Breast epithelium (tissue), 4 donors: ENCODE measurements at regions not wholly inside any gene's neighbourhood (a gene's known extent, or its start where the extent isn't known, plus 50 kb on each side); places are given as distances from the start of the nearest gene placed in this dataset.
A peak's percentile ranks its signal among the peaks of the same experiment; 100 is the strongest.

Source experiments
- DNase-seq, 2 donors: peaks; one replicate each; pipeline ENCODE4 v3.0.0-alpha.2; 2019; ENCODE audit warnings: low spot score in 2 of 2
- H3K27ac ChIP-seq, 2 donors: fragments of 200-600 bp; sonication (generic) in 1 of 2; one replicate each; pipeline ENCODE4 v1.5.1; 2016 to 2019; ENCODE audit warnings: mild to moderate bottlenecking in 1 of 2
- H3K27me3 ChIP-seq, 2 donors: fragments of 200-600 bp; sonication (generic) in 1 of 2; one replicate each; pipeline versions ENCODE4 v1.5.1 to v1.6.0; 2017 to 2019; ENCODE audit warnings: control low read depth in 1 of 2, mild to moderate bottlenecking in 1 of 2
- H3K36me3 ChIP-seq: fragments of 200-600 bp; one replicate; pipeline ENCODE4 v1.5.1; 2019
- H3K4me1 ChIP-seq, 2 donors: fragments of 200-600 bp; sonication (generic); one replicate each; pipeline ENCODE4 v1.5.1; 2016 to 2019; ENCODE audit warnings: control low read depth in 1 of 2
- H3K4me3 ChIP-seq, 3 donors: fragments of 200-600 bp; sonication (generic); 1 replicate in 2 of 3; 2 replicates in 1 of 3; pipeline ENCODE4 v1.5.1; 2016 to 2019; ENCODE audit warnings: mild to moderate bottlenecking in 3 of 3, moderate library complexity in 2 of 3
- H3K9me3 ChIP-seq, 2 donors: fragments of 200-600 bp; sonication (generic) in 1 of 2; one replicate each; pipeline ENCODE4 v1.5.1; 2016 to 2019; ENCODE audit warnings: control low read depth in 1 of 2
- CTCF ChIP-seq, 3 donors: fragments of 450-650 bp; IDR thresholded peaks; one replicate each; pipeline ENCODE4 v1.5.1; 2016 to 2017; ENCODE audit warnings: antibody characterized with exemption in 3 of 3, mild to moderate bottlenecking in 3 of 3, moderate library complexity in 3 of 3
- POLR2A ChIP-seq: fragments of 450-650 bp; IDR thresholded peaks from one replicate; pipeline ENCODE4 v1.6.1; 2016; ENCODE audit warnings: antibody characterized with exemption, mild to moderate bottlenecking, moderate library complexity
- POLR2AphosphoS5 ChIP-seq, 3 donors: sonication (generic); formaldehyde crosslinking; IDR thresholded peaks; one replicate each; pipeline ENCODE4 v1.6.1; 2017; ENCODE audit warnings: antibody characterized with exemption in 3 of 3
- intact Hi-C: fragments of 100-400 bp; cut with DNase I; formaldehyde crosslinking; loops from one replicate; pipeline ENCODE4 v1.15.1; 2023; ENCODE audit warnings: low total_unique reads

GRCh38 chr2:222797261-222797660 lies 63.6 kb upstream of the ACSL3 start:
- intact Hi-C loops = no loop called here
- H3K27me3 ChIP-seq = no peaks in the 10 kb centered on the region
- H3K9me3 ChIP-seq = no peaks in the 10 kb centered on the region
- no peak overlapping the region for H3K4me3 ChIP-seq
- H3K4me1 ChIP-seq = no peaks in the 10 kb centered on the region
- no peak for DNase-seq
- H3K27ac ChIP-seq = peak overlapping the region in 1 of 2 donors; percentile 0
- no peaks in the 10 kb centered on the region for H3K36me3 ChIP-seq
- TF ChIP-seq CTCF (IDR thresholded peaks at IDR 0.05) = peak in 1 of 3 donors; percentile 32
- no peak for TF ChIP-seq POLR2A

GRCh38 chr2:222797871-222798270 lies 63.0 kb upstream of the ACSL3 start:
- Histone ChIP-seq H3K27ac (no peak overlapping the region), H3K27me3 (no peaks in the 10 kb centered on the region), H3K4me3 (no peak overlapping the region), H3K4me1 (no peaks in the 10 kb centered on the region), H3K36me3 (no peaks in the 10 kb centered on the region), H3K9me3 (no peaks in the 10 kb centered on the region)
- TF ChIP-seq CTCF (IDR thresholded peaks at IDR 0.05) = no peak
- intact Hi-C loops = no loop called here
- DNase-seq = no peak

GRCh38 chr2:222798528-222798927 lies 62.3 kb upstream of the ACSL3 start:
- Histone ChIP-seq H3K4me1 (no peaks in the 10 kb centered on the region), H3K27ac (no peak overlapping the region), H3K36me3 (no peaks in the 10 kb centered on the region), H3K27me3 (no peaks in the 10 kb centered on the region), H3K4me3 (no peak overlapping the region), H3K9me3 (no peaks in the 10 kb centered on the region)
- intact Hi-C loops = no loop called here
- DNase-seq = no peak
- no peak for TF ChIP-seq CTCF (IDR thresholded peaks at IDR 0.05)
- no peak for TF ChIP-seq POLR2A
- TF ChIP-seq POLR2AphosphoS5 (IDR thresholded peaks at IDR 0.05) = no peak

DNA sequence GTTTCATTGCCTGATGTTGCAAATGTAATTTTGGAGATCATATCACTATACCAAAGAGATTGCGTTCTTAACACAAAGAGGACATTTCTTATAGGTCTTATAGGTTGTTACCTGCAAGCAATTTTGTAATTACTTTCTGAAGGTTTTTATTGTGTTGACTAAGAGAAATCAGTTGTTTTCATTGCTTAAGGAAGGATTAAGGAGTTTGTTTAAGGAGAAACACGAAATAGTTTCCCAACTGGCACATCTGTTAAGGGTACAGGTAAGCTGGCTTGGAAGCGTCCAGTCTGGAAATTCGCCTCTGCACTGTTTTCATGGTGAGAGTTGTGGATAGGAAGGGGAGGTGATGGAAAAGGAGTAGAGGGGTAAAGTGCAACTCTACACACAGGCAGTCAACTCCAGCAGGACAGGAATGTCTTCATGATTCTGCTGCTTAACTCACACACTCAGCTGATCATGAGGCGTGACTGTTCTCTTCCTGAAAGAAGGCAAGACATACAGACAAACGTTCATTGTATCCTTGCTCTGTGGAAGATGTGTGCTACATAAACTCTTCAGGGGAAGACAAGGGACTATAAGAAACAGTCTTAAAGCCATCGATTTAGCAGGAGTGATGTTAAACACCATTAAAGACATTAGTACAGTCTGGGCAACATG lies 61.4 kb upstream of the ACSL3 start:
- Histone ChIP-seq H3K27me3 (no peaks in the 10 kb centered on the region), H3K9me3 (no peaks in the 10 kb centered on the region), H3K27ac (no peak overlapping the region), H3K4me1 (no peaks in the 10 kb centered on the region), H3K36me3 (no peaks in the 10 kb centered on the region), H3K4me3 (no peak overlapping the region)
- intact Hi-C loops = no loop called here
- no peak for TF ChIP-seq CTCF (IDR thresholded peaks at IDR 0.05)
- no peak for TF ChIP-seq POLR2AphosphoS5 (IDR thresholded peaks at IDR 0.05)
- no peak for TF ChIP-seq POLR2A
- DNase-seq = no peak

DNA sequence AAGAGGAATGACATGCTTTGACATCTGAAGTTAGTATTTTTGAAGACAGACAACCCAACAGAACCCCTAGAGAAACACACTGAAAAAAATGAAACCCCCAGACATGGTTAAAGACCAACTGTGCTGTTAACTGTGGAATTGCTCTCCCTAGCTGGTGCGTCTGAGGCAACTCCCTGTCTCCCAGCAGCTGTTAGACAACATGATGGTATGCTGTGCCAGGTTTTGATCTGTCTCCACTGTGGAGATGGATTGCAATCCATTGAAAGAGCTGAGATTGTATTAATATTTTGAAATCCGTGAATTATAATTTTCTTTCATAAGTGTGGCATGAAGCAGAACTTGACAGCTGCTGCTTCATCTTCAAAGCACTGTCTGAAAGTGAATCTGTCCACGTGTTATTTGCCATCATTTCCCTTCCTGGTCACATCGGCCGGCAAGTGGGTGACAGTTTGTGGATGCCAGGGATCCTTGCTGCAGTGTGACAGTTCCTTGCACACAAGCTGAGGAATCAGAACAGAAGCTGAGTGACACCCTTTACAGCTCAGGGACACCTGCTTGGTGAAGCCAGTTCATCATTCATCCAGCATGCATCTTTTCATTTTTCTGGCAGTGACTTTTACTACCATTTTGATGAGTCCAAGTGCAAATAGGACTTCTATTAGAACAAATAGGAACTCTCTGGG lies 58.2 kb upstream of the ACSL3 start:
- no peak for DNase-seq

More for the DNA sequence above, 58.2 kb upstream of the ACSL3 start:
- H3K27me3 ChIP-seq = no peaks in the 10 kb centered on the region
- intact Hi-C loops = no loop called here
- TF ChIP-seq POLR2A (no peak), CTCF (IDR thresholded peaks at IDR 0.05) (no peak), POLR2AphosphoS5 (IDR thresholded peaks at IDR 0.05) (no peak)
- no peaks in the 10 kb centered on the region for H3K4me1 ChIP-seq
- H3K27ac ChIP-seq = no peak overlapping the region
- H3K4me3 ChIP-seq = no peak overlapping the region
- no peaks in the 10 kb centered on the region for H3K9me3 ChIP-seq
- H3K36me3 ChIP-seq = no peaks in the 10 kb centered on the region
